GM12891 (cell line): ENCODE measurements at regions not wholly inside any gene's neighbourhood (a gene's known extent, or its start where the extent isn't known, plus 50 kb on each side); places are given as distances from the start of the nearest gene placed in this dataset.
"Not testable (repeated sequence)": the region's sequence is repeated elsewhere in the genome, so short reads cannot be mapped to it uniquely, and the experiment has no call there.

Experiments used
- DNase-seq: peaks from one replicate; pipeline ENCODE4 v3.0.0; 2011; ENCODE audit warnings: low spot score; ENCODE audit not compliant: insufficient read length
- FAIRE-seq: peaks from 2 replicates; lab custom pipeline; 2011; peaks lifted over from hg19 to GRCh38; lab: Jason Lieb, UNC
- PAX5 ChIP-seq: IDR thresholded peaks from 2 replicates; pipeline ENCODE4 v1.6.1; 2011; ENCODE audit warnings: low read length, moderate library complexity, mild to moderate bottlenecking; ENCODE audit not compliant: insufficient read depth, severe bottlenecking
- POLR2A ChIP-seq: IDR thresholded peaks from 2 replicates; pipeline ENCODE4 v1.6.1; 2011; ENCODE audit warnings: low read depth, low read length, control low read depth
- POLR2AphosphoS5 ChIP-seq: IDR thresholded peaks from 2 replicates; pipeline ENCODE4 v1.6.1; 2011; ENCODE audit warnings: low read depth, low read length, control low read depth
- POU2F2 ChIP-seq: IDR thresholded peaks from 2 replicates; pipeline ENCODE4 v1.6.1; 2011; ENCODE audit warnings: low read depth, mild to moderate bottlenecking, control low read depth, low read length, moderate library complexity
- SPI1 ChIP-seq: IDR thresholded peaks from 2 replicates; pipeline ENCODE4 v1.6.1; 2011; ENCODE audit warnings: low read depth, low read length, control low read depth
- TAF1 ChIP-seq: IDR thresholded peaks from 2 replicates; pipeline ENCODE4 v1.6.1; 2011; ENCODE audit warnings: low read depth, low read length, control low read depth

- DNase-seq (no peak), FAIRE-seq (no peak)
- TF ChIP-seq POLR2A (no peak), POU2F2 (no peak), SPI1 (no peak), PAX5 (no peak), POLR2AphosphoS5 (no peak)
Observed at GRCh38 chr7:68888971-68889385, 709.3 kb upstream of the AUTS2 start.

DNA sequence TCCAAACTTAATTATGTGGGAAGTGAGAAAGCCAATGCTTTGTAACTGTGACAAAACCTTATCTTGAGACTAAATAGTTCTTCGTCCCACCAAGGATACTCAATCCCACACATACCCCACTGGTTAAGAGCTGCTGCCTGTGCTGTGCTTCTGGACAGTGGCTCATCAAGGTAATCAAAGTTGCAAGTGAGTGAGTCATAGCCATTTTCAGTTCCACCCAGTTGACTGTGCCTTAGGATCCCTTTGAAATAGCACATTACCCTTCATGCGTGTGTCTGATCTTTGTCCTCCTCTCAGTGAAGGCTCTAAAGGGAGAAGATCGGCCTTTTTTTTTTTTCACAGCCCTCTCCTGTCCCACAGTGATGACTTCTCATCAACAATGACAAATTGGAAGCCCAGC lies 706.0 kb upstream of the AUTS2 start:
- TF ChIP-seq TAF1 (no peak), POLR2A (no peak), POU2F2 (no peak), POLR2AphosphoS5 (no peak), PAX5 (no peak), SPI1 (no peak)
- FAIRE-seq (no peak), DNase-seq (no peak)

DNA sequence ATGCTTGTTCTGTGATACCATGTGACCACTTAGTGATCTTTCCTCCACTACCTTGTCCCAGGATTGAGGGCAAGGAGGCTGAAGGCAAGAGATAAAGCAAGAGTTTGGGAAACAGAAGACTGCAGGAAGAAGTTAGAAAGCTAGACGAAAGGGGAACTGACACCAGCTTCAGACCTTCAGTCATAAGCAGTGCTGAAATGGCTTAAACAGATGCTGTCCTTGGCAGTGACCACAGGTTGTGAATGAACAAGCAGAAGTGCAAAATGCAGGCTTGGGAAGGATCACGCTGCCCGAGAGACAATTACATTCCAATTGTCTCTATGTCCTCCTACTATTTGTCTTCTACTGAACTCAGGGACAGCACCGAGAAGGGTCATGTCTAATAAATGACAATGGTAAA lies 704.9 kb upstream of the AUTS2 start:
- no peak for FAIRE-seq
- DNase-seq: no peak
- no peak for TF ChIP-seq POU2F2
- TF ChIP-seq SPI1: no peak
- no peak for TF ChIP-seq TAF1
- no peak for TF ChIP-seq PAX5
- TF ChIP-seq POLR2A: no peak
- TF ChIP-seq POLR2AphosphoS5: no peak

GRCh38 chr7:68899156-68899555 lies 699.1 kb upstream of the AUTS2 start:
- FAIRE-seq, DNase-seq: not testable (repeated sequence)

DNA sequence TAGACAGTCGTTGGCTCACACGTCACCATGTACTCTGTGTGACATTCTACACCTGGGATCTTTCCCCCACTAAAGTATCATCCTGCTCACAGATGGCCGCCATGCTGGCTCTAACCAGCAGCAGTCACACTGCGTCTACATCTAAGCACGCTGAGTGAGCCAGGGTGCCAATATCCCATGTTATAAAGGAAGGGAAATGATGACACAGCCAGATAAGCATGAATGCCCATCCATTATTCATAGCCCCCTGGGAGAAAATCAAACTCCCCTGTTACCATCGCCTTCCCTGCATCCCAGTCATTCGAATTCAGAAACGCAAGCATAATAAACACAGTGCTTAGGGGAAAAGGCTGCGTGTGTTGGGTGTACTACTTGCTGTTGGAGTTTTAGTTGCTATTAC lies 698.2 kb upstream of the AUTS2 start:
- no peak for FAIRE-seq
- DNase-seq: no peak
- TF ChIP-seq POLR2A: no peak
- TF ChIP-seq TAF1: no peak
- TF ChIP-seq POU2F2: no peak

DNA sequence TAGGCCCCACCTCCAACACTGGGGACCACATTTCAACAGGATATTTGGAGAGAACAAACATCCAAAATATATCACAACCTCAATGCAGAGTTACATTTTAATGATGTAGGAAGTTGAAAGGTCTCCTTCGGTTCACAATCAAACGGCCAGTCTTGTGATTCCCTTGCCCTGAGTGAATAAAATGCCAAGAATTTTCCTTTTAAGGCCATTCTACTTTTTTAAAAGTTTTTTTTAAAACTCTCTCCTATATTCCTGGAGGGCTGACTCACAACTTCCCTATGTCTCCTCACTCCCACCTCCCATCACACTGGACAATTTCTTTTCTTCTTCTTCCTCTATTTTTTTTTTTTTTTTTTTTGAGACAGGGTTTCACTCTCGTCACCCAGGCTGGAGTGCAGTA lies 693.6 kb upstream of the AUTS2 start:
- TF ChIP-seq POLR2AphosphoS5: no peak
- no peak for TF ChIP-seq TAF1
- no peak for TF ChIP-seq PAX5
- TF ChIP-seq SPI1: no peak
- DNase-seq: no peak
- no peak for FAIRE-seq

- TF ChIP-seq POU2F2: no peak
- no peak for TF ChIP-seq POLR2A
- no peak for TF ChIP-seq PAX5
- TF ChIP-seq SPI1: no peak
- TF ChIP-seq TAF1: no peak
- no peak for TF ChIP-seq POLR2AphosphoS5
- DNase-seq: no peak
- no peak for FAIRE-seq
Observed at GRCh38 chr7:68911754-68912153, 686.5 kb upstream of the AUTS2 start.

GRCh38 chr7:68914006-68914405 lies 684.3 kb upstream of the AUTS2 start:
- FAIRE-seq: no peak
- DNase-seq: no peak
- TF ChIP-seq SPI1 (no peak), TAF1 (no peak), POU2F2 (no peak), POLR2AphosphoS5 (no peak), POLR2A (no peak), PAX5 (no peak)

GRCh38 chr7:68917041-68917651 lies 681.1 kb upstream of the AUTS2 start:
- DNase-seq: no peak
- TF ChIP-seq POLR2A (no peak), POLR2AphosphoS5 (no peak), PAX5 (no peak), TAF1 (no peak), POU2F2 (no peak), SPI1 (no peak)
- FAIRE-seq: no peak

DNA sequence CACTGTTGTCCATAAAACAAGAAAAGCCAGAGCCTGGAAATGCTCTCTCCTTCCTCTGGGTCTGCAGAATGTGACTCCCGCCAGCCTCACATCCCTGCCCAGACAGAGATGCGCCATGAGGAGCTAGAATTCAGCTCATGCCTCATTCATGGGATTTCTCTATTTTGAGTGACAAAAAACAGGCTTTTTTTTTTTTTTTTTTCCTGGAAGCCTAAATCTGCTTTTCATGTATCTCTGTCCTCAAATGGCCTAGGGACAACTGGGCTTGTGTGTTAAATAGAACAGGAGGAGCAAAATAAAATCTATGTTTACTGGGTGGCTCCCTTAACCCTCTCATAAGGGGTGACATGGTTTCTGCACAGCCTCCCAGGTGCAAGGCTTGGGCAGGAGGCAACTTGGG lies 679.7 kb upstream of the AUTS2 start:
- no peak for FAIRE-seq
- no peak for DNase-seq
- TF ChIP-seq POLR2AphosphoS5 (no peak), POLR2A (no peak), SPI1 (no peak), TAF1 (no peak), PAX5 (no peak), POU2F2 (no peak)

DNA sequence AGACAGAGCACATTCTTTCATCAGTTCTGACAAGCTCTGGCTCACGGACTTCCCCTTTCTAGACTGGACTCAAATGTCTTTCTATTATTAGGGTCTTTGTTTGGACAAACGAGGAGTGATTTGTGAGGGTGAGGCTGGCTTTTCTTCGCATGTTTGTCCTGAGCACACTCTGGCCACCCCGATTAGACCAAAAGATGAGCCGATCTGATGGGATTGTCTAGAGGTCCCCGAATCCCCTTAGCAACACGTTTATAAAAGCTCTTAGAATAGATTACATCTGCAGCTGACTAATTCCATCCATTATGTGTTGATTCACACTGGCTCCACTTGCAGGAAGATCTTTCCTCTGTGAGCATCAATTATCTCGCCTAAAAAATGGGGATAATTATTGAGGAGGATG lies 675.4 kb upstream of the AUTS2 start:
- DNase-seq (no peak), FAIRE-seq (no peak)
- TF ChIP-seq POLR2AphosphoS5 (no peak), SPI1 (no peak), TAF1 (no peak), PAX5 (no peak), POU2F2 (no peak), POLR2A (no peak)
